SK-N-SH (cell line): ENCODE measurements at regions not wholly inside any gene's neighbourhood (a gene's known extent, or its start where the extent isn't known, plus 50 kb on each side); places are given as distances from the start of the nearest gene placed in this dataset.

ENCODE experiments used
- CTCF ChIA-PET: fragments of 300-600, 350-600 bp; formaldehyde crosslinking; extraction: SDS; loops from one replicate; lab custom pipeline; 2021; lab: Yijun Ruan, JAX
- POLR2A ChIA-PET: fragments of 350-600 bp; sonication (Branson Sonifier 250); formaldehyde crosslinking; extraction: SDS; loops from one replicate; lab custom pipeline; 2020; ENCODE audit warnings: antibody characterized with exemption, inconsistent platforms; lab: Yijun Ruan, JAX
- DNase-seq: peaks from one replicate; pipeline ENCODE4 v3.0.0; 2012
- H2AFZ ChIP-seq: fragments of 200-600 bp; sonication (generic); 2 replicates; pipeline ENCODE4 v1.8.1; 2016; ENCODE audit warnings: antibody characterized with exemption, mild to moderate bottlenecking, low read depth
- H3F3A ChIP-seq: fragments of 200-600 bp; sonication (generic); replicated peaks from 2 replicates; pipeline ENCODE3; 2016; ENCODE audit warnings: antibody characterized with exemption, mild to moderate bottlenecking; ENCODE audit not compliant: insufficient read depth
- H3K27ac ChIP-seq, 2 experiments: fragments of 200-500 bp in 1 of 2; fragments of 200-600 bp in 1 of 2; sonication (Bioruptor generic) in 1 of 2; sonication (generic), shearing (Covaris generic) in 1 of 2; 2 replicates each; pipeline versions ENCODE4 v1.5.1 to v1.6.1; 2014 to 2016; ENCODE audit warnings: low read depth in 2 of 2, inconsistent platforms in 1 of 2, low read length in 1 of 2, mild to moderate bottlenecking in 1 of 2, mixed read lengths in 1 of 2
- H3K27me3 ChIP-seq: fragments of 200-600 bp; sonication (generic), shearing (Covaris generic); 2 replicates; pipeline ENCODE4 v1.6.1; 2016; ENCODE audit warnings: mixed run types; ENCODE audit not compliant: insufficient read depth
- H3K36me3 ChIP-seq, 2 experiments: fragments of 200-500 bp in 1 of 2; fragments of 200-600 bp in 1 of 2; sonication (Bioruptor generic) in 1 of 2; sonication (generic) in 1 of 2; replicated peaks in 1 of 2; 2 replicates each; pipeline versions ENCODE3 to v1.5.1; 2014 to 2016; ENCODE audit warnings: low read length in 1 of 2, mild to moderate bottlenecking in 1 of 2; ENCODE audit not compliant: insufficient read depth in 2 of 2, control insufficient read depth in 1 of 2
- H3K4me1 ChIP-seq, 2 experiments: fragments of 200-500 bp in 1 of 2; fragments of 200-600 bp in 1 of 2; sonication (Bioruptor generic) in 1 of 2; sonication (generic), shearing (Covaris generic) in 1 of 2; 2 replicates each; pipeline versions ENCODE4 v1.5.1 to v1.6.1; 2014 to 2016; ENCODE audit warnings: low read depth in 1 of 2, low read length in 1 of 2, mixed run types in 1 of 2; ENCODE audit not compliant: insufficient read depth in 2 of 2, control insufficient read depth in 1 of 2
- H3K4me2 ChIP-seq: fragments of 200-600 bp; sonication (generic), shearing (Covaris generic); 2 replicates; pipeline ENCODE4 v1.6.1; 2017; ENCODE audit warnings: mixed run types
- H3K4me3 ChIP-seq, 2 experiments: fragments of 200-500 bp in 1 of 2; fragments of 200-600 bp in 1 of 2; sonication (Bioruptor generic) in 1 of 2; sonication (generic), shearing (Covaris generic) in 1 of 2; 2 replicates each; pipeline versions ENCODE4 v1.5.1 to v1.8.1; 2014 to 2016; ENCODE audit warnings: low read depth in 2 of 2, inconsistent platforms in 1 of 2, low read length in 1 of 2, mild to moderate bottlenecking in 1 of 2, mixed read lengths in 1 of 2, moderate library complexity in 1 of 2
- H3K79me2 ChIP-seq: fragments of 200-600 bp; sonication (generic); 2 replicates; pipeline ENCODE4 v1.8.1; 2017; ENCODE audit warnings: mild to moderate bottlenecking; ENCODE audit not compliant: insufficient read depth
- H3K9ac ChIP-seq: fragments of 200-600 bp; sonication (generic); 2 replicates; pipeline ENCODE4 v1.6.1; 2017; ENCODE audit warnings: mixed run types
- H3K9me2 ChIP-seq: fragments of 200-600 bp; sonication (generic); 2 replicates; pipeline ENCODE4 v1.6.1; 2017; ENCODE audit warnings: mixed run types
- H3K9me3 ChIP-seq: fragments of 200-600 bp; sonication (generic); 2 replicates; pipeline ENCODE4 v1.6.1; 2017; ENCODE audit warnings: mixed run types, mild to moderate bottlenecking, moderate library complexity
- H4K20me1 ChIP-seq: fragments of 200-600 bp; sonication (generic); 2 replicates; pipeline ENCODE4 v1.6.1; 2017; ENCODE audit warnings: mild to moderate bottlenecking, mixed run types; ENCODE audit not compliant: insufficient read depth
- EP300 ChIP-seq, 2 experiments: IDR thresholded peaks; 2 replicates each; pipeline versions ENCODE4 v1.4.0 to v1.6.1; 2012; ENCODE audit warnings: borderline replicate concordance in 1 of 2, low read depth in 1 of 2, low read length in 1 of 2
- FOXM1 ChIP-seq: IDR thresholded peaks from 2 replicates; pipeline ENCODE4 v1.4.0; 2012; ENCODE audit warnings: low read depth, mild to moderate bottlenecking
- GATA2 ChIP-seq: sonication (generic); formaldehyde crosslinking; IDR thresholded peaks from 2 replicates; pipeline ENCODE4 v1.5.0; 2020; ENCODE audit warnings: mild to moderate bottlenecking, missing genetic modification reagents
- MEF2A ChIP-seq: IDR thresholded peaks from 2 replicates; pipeline ENCODE4 v1.4.0; 2012; ENCODE audit warnings: low read depth, borderline replicate concordance
- RCOR1 ChIP-seq: fragments of 150-350 bp; IDR thresholded peaks from 2 replicates; pipeline ENCODE4 v1.6.1; 2017; ENCODE audit warnings: antibody characterized with exemption, low read length
- SIN3A ChIP-seq: IDR thresholded peaks from 2 replicates; pipeline ENCODE4 v1.6.1; 2012; ENCODE audit warnings: low read depth, mild to moderate bottlenecking, low read length, moderate library complexity, borderline replicate concordance
- TAF1 ChIP-seq: IDR thresholded peaks from 2 replicates; pipeline ENCODE4 v1.6.1; 2012; ENCODE audit warnings: low read depth, mild to moderate bottlenecking, low read length, moderate library complexity, borderline replicate concordance
- WGBS: methylation state at CpG from one replicate; pipeline ENCODE4 v1.1.6; 2017; ENCODE audit warnings: low lambda C conversion rate; 5-methylcytosine and 5-hydroxymethylcytosine counted together
- TF ChIP-seq, protein P1 (sequence below): fragments of 200-600 bp; sonication (generic); IDR thresholded peaks from 2 replicates; pipeline ENCODE4 v1.6.1; 2017; ENCODE audit warnings: antibody characterized with exemption, mild to moderate bottlenecking, moderate library complexity
- TF ChIP-seq, protein P2 (sequence below): IDR thresholded peaks from 2 replicates; pipeline ENCODE4 v1.6.1; 2012; ENCODE audit warnings: mild to moderate bottlenecking, low read depth, low read length, moderate library complexity

DNA sequence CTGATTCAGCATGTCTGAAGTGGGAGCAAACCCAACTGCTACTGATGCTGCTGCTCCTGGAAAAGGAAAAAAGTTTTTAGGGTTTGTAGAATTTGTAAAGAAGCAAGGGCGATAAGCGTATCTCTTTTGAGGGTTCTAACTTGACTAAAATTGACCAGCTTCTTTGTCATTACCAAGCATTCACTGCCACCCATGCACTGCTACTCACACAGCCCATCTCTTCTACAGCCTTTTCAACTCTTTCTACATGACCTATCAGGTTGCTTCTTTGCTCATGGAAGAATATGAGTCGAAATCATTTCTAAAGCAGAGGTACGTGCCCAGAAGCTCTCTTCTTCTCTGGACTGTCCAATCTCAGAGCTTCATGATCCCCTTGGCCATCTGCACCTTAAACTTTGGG lies 570.9 kb downstream of the EPHA7 start:
- no peaks in the 10 kb centered on the region for H3K36me3 ChIP-seq
- DNase-seq: no peak
- H2AFZ ChIP-seq: no peak overlapping the region
- no peak overlapping the region for H3K27ac ChIP-seq
- no peaks in the 10 kb centered on the region for H3K4me1 ChIP-seq
- TF ChIP-seq, protein P1, sequence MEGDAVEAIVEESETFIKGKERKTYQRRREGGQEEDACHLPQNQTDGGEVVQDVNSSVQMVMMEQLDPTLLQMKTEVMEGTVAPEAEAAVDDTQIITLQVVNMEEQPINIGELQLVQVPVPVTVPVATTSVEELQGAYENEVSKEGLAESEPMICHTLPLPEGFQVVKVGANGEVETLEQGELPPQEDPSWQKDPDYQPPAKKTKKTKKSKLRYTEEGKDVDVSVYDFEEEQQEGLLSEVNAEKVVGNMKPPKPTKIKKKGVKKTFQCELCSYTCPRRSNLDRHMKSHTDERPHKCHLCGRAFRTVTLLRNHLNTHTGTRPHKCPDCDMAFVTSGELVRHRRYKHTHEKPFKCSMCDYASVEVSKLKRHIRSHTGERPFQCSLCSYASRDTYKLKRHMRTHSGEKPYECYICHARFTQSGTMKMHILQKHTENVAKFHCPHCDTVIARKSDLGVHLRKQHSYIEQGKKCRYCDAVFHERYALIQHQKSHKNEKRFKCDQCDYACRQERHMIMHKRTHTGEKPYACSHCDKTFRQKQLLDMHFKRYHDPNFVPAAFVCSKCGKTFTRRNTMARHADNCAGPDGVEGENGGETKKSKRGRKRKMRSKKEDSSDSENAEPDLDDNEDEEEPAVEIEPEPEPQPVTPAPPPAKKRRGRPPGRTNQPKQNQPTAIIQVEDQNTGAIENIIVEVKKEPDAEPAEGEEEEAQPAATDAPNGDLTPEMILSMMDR: no peak
- TF ChIP-seq, protein P2, sequence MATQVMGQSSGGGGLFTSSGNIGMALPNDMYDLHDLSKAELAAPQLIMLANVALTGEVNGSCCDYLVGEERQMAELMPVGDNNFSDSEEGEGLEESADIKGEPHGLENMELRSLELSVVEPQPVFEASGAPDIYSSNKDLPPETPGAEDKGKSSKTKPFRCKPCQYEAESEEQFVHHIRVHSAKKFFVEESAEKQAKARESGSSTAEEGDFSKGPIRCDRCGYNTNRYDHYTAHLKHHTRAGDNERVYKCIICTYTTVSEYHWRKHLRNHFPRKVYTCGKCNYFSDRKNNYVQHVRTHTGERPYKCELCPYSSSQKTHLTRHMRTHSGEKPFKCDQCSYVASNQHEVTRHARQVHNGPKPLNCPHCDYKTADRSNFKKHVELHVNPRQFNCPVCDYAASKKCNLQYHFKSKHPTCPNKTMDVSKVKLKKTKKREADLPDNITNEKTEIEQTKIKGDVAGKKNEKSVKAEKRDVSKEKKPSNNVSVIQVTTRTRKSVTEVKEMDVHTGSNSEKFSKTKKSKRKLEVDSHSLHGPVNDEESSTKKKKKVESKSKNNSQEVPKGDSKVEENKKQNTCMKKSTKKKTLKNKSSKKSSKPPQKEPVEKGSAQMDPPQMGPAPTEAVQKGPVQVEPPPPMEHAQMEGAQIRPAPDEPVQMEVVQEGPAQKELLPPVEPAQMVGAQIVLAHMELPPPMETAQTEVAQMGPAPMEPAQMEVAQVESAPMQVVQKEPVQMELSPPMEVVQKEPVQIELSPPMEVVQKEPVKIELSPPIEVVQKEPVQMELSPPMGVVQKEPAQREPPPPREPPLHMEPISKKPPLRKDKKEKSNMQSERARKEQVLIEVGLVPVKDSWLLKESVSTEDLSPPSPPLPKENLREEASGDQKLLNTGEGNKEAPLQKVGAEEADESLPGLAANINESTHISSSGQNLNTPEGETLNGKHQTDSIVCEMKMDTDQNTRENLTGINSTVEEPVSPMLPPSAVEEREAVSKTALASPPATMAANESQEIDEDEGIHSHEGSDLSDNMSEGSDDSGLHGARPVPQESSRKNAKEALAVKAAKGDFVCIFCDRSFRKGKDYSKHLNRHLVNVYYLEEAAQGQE: no peak
- TF ChIP-seq EP300 (IDR thresholded peaks at IDR 0.05; ENCODE audit: borderline replicate concordance in 1 of 2, low read depth in 1 of 2, low read length in 1 of 2) (no peak), GATA2 (CRISPR knock-in tag) (no peak), SIN3A (no peak), MEF2A (no peak)
- H3K9ac ChIP-seq: no peak overlapping the region
- 20% methylated on average over 4 of the region's 4 CpGs for WGBS
- no peaks in the 10 kb centered on the region for H3F3A ChIP-seq
- no peaks in the 10 kb centered on the region for H3K9me2 ChIP-seq
- H3K4me2 ChIP-seq: no peak overlapping the region
- H3K9me3 ChIP-seq: no peaks in the 10 kb centered on the region
- H3K79me2 ChIP-seq: no peaks in the 10 kb centered on the region
- CTCF ChIA-PET: no interaction called here
- H3K4me3 ChIP-seq: no peak overlapping the region
- H4K20me1 ChIP-seq: no peaks in the 10 kb centered on the region
- H3K27me3 ChIP-seq: no peaks in the 10 kb centered on the region
- POLR2A ChIA-PET: no interaction called here

DNA sequence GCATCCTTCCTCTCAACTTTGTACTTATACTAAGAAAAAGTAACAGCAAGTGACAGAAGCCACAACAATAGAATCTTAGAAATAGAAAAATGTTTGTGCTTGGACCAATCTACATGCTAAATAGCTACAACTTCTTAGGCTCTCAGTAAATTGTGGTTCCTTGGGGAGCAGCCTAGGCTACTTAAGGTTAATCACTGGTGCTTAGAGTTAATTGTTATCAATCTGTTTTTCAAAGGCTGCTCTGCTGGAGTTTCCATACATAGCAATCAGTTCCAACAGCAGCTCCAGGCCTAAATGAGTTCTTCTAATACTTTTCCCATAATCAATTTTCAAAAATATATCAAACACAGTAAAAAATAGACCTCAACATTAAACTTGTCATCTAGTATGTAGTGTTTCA lies 571.4 kb downstream of the EPHA7 start:
- no peak for DNase-seq
- Histone ChIP-seq H3K27ac (no peak overlapping the region), H4K20me1 (no peaks in the 10 kb centered on the region), H3K4me3 (no peak overlapping the region), H2AFZ (no peak overlapping the region), H3K9me3 (no peaks in the 10 kb centered on the region), H3K79me2 (no peaks in the 10 kb centered on the region), H3K27me3 (no peaks in the 10 kb centered on the region), H3K9ac (no peak overlapping the region), H3K36me3 (no peaks in the 10 kb centered on the region), H3K4me2 (no peak overlapping the region), H3K9me2 (no peaks in the 10 kb centered on the region), H3F3A (no peaks in the 10 kb centered on the region), H3K4me1 (no peaks in the 10 kb centered on the region)
- CTCF ChIA-PET: no interaction called here
- POLR2A ChIA-PET: no interaction called here
- TF ChIP-seq TAF1 (no peak), RCOR1 (no peak), FOXM1 (no peak)
- TF ChIP-seq, protein P1: no peak
- TF ChIP-seq, all 33 proteins: peak for 0
